H1 (cell line): ENCODE measurements at regions not wholly inside any gene's neighbourhood (a gene's known extent, or its start where the extent isn't known, plus 50 kb on each side); places are given as distances from the start of the nearest gene placed in this dataset.

Experiments used
- CEBPB ChIP-seq: IDR thresholded peaks from 2 replicates; pipeline ENCODE4 v1.6.1; 2012; ENCODE audit warnings: low read depth, low read length
- KDM5A ChIP-seq: fragments of 200-600 bp; IDR thresholded peaks from 2 replicates; pipeline ENCODE4 v1.7.1; 2012; ENCODE audit warnings: mild to moderate bottlenecking, low read length, inconsistent platforms, mixed read lengths
- POU5F1 ChIP-seq: IDR thresholded peaks from 2 replicates; pipeline ENCODE4 v1.6.1; 2011; ENCODE audit warnings: low read depth, mild to moderate bottlenecking, low read length, moderate library complexity
- TF ChIP-seq, protein P1 (sequence below): fragments of 300-600 bp; sonication (generic); IDR thresholded peaks from 2 replicates; pipeline ENCODE4 v1.7.1; 2012; ENCODE audit warnings: low read length, moderate library complexity, mild to moderate bottlenecking, inconsistent platforms; ENCODE audit not compliant: insufficient replicate concordance

DNA sequence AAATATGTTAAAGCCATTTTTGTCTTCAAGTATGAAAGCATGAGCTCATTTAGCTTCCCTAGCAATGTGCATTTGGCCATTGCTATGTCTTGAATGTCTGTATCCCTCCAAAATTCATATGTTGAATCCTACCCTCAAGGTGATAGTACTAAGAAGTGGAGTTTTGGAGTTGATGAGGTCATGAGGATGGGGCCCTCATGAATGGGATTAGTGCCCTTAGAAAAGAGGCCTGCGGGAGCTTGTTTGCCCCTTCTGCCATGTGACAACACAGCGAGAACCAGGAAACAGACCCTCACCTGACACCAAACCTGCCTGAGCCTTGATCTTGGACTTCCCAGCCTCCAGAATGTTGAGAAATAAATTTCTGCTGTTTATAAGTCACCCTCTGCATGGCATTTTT is 61.3 kb upstream of the UCN3 start (continued):
- TF ChIP-seq, protein P1, sequence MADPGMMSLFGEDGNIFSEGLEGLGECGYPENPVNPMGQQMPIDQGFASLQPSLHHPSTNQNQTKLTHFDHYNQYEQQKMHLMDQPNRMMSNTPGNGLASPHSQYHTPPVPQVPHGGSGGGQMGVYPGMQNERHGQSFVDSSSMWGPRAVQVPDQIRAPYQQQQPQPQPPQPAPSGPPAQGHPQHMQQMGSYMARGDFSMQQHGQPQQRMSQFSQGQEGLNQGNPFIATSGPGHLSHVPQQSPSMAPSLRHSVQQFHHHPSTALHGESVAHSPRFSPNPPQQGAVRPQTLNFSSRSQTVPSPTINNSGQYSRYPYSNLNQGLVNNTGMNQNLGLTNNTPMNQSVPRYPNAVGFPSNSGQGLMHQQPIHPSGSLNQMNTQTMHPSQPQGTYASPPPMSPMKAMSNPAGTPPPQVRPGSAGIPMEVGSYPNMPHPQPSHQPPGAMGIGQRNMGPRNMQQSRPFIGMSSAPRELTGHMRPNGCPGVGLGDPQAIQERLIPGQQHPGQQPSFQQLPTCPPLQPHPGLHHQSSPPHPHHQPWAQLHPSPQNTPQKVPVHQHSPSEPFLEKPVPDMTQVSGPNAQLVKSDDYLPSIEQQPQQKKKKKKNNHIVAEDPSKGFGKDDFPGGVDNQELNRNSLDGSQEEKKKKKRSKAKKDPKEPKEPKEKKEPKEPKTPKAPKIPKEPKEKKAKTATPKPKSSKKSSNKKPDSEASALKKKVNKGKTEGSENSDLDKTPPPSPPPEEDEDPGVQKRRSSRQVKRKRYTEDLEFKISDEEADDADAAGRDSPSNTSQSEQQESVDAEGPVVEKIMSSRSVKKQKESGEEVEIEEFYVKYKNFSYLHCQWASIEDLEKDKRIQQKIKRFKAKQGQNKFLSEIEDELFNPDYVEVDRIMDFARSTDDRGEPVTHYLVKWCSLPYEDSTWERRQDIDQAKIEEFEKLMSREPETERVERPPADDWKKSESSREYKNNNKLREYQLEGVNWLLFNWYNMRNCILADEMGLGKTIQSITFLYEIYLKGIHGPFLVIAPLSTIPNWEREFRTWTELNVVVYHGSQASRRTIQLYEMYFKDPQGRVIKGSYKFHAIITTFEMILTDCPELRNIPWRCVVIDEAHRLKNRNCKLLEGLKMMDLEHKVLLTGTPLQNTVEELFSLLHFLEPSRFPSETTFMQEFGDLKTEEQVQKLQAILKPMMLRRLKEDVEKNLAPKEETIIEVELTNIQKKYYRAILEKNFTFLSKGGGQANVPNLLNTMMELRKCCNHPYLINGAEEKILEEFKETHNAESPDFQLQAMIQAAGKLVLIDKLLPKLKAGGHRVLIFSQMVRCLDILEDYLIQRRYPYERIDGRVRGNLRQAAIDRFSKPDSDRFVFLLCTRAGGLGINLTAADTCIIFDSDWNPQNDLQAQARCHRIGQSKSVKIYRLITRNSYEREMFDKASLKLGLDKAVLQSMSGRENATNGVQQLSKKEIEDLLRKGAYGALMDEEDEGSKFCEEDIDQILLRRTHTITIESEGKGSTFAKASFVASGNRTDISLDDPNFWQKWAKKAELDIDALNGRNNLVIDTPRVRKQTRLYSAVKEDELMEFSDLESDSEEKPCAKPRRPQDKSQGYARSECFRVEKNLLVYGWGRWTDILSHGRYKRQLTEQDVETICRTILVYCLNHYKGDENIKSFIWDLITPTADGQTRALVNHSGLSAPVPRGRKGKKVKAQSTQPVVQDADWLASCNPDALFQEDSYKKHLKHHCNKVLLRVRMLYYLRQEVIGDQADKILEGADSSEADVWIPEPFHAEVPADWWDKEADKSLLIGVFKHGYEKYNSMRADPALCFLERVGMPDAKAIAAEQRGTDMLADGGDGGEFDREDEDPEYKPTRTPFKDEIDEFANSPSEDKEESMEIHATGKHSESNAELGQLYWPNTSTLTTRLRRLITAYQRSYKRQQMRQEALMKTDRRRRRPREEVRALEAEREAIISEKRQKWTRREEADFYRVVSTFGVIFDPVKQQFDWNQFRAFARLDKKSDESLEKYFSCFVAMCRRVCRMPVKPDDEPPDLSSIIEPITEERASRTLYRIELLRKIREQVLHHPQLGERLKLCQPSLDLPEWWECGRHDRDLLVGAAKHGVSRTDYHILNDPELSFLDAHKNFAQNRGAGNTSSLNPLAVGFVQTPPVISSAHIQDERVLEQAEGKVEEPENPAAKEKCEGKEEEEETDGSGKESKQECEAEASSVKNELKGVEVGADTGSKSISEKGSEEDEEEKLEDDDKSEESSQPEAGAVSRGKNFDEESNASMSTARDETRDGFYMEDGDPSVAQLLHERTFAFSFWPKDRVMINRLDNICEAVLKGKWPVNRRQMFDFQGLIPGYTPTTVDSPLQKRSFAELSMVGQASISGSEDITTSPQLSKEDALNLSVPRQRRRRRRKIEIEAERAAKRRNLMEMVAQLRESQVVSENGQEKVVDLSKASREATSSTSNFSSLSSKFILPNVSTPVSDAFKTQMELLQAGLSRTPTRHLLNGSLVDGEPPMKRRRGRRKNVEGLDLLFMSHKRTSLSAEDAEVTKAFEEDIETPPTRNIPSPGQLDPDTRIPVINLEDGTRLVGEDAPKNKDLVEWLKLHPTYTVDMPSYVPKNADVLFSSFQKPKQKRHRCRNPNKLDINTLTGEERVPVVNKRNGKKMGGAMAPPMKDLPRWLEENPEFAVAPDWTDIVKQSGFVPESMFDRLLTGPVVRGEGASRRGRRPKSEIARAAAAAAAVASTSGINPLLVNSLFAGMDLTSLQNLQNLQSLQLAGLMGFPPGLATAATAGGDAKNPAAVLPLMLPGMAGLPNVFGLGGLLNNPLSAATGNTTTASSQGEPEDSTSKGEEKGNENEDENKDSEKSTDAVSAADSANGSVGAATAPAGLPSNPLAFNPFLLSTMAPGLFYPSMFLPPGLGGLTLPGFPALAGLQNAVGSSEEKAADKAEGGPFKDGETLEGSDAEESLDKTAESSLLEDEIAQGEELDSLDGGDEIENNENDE, result no peak
- TF ChIP-seq KDM5A (no peak), POU5F1 (no peak), CEBPB (no peak)
- TF ChIP-seq, all 59 proteins: peak for 0
